IMR-90 (cell line): ENCODE measurements at regions not wholly inside any gene's neighbourhood (a gene's known extent, or its start where the extent isn't known, plus 50 kb on each side); places are given as distances from the start of the nearest gene placed in this dataset.

ENCODE experiments used
- ATAC-seq: fragments of 200-7000 bp; cut with Tn5 transposase; 2 replicates; pipeline ENCODE4 v1.9.1; 2020; ENCODE audit warnings: low read depth, mild to moderate bottlenecking, moderate library complexity
- BruUV-seq: library from RNA; stranded (reverse); fragments of 400-500 nt; replicated peaks from 2 replicates; lab custom pipeline; 2021; lab: Mats Ljungman, UMichigan
- CTCF ChIA-PET: fragments of 300-600 bp; formaldehyde crosslinking; extraction: SDS; loops from one replicate; lab custom pipeline; 2021; ENCODE audit warnings: antibody characterized with exemption; lab: Yijun Ruan, JAX
- POLR2A ChIA-PET: fragments of 300-600 bp; sonication (Branson Sonifier 250); formaldehyde crosslinking; loops from one replicate; lab custom pipeline; 2022; ENCODE audit warnings: antibody characterized with exemption; ENCODE audit not compliant: unreplicated experiment; lab: Charles Lee
- DNase-seq: peaks from one replicate; pipeline ENCODE4 v3.0.0; 2013
- H2AFZ ChIP-seq: replicated peaks from 2 replicates; pipeline ENCODE3; 2013; ENCODE audit warnings: low read length, mild to moderate bottlenecking; ENCODE audit not compliant: poor library complexity
- H2AK5ac ChIP-seq: 2 replicates; pipeline ENCODE4 v1.6.1; 2013; ENCODE audit warnings: low read depth, low read length, inconsistent platforms
- H2AK9ac ChIP-seq: replicated peaks from 2 replicates; pipeline ENCODE3; 2013; ENCODE audit warnings: mild to moderate bottlenecking, low read depth, low read length, moderate library complexity; ENCODE audit not compliant: poor library complexity
- H2BK120ac ChIP-seq: 2 replicates; pipeline ENCODE4 v1.6.1; 2013; ENCODE audit warnings: low read depth, low read length, inconsistent platforms
- H2BK15ac ChIP-seq: 3 replicates; pipeline ENCODE4 v1.6.1; 2013; ENCODE audit warnings: low read depth, low read length, inconsistent platforms
- H2BK20ac ChIP-seq: 2 replicates; pipeline ENCODE4 v1.6.1; 2013; ENCODE audit warnings: low read depth, mild to moderate bottlenecking, inconsistent platforms, low read length, moderate library complexity
- H2BK5ac ChIP-seq: 2 replicates; pipeline ENCODE4 v1.6.1; 2013; ENCODE audit warnings: mild to moderate bottlenecking, low read depth, low read length, inconsistent platforms; ENCODE audit not compliant: poor library complexity, severe bottlenecking
- H3K14ac ChIP-seq: replicated peaks from 2 replicates; pipeline ENCODE4 v1.6.1; 2013; ENCODE audit warnings: low read depth, low read length, inconsistent platforms
- H3K18ac ChIP-seq: 2 replicates; pipeline ENCODE4 v1.6.1; 2013; ENCODE audit warnings: low read depth, low read length, control low read depth
- H3K23ac ChIP-seq: 2 replicates; pipeline ENCODE4 v1.6.1; 2013; ENCODE audit warnings: low read depth, low read length, inconsistent platforms
- H3K27ac ChIP-seq: 2 replicates; pipeline ENCODE4 v1.5.1; 2013; ENCODE audit warnings: mild to moderate bottlenecking, control low read depth, low read length; ENCODE audit not compliant: insufficient read depth
- H3K27me3 ChIP-seq: 2 replicates; pipeline ENCODE4 v1.6.1; 2013; ENCODE audit warnings: low read length; ENCODE audit not compliant: control insufficient read depth, insufficient read depth
- H3K36me3 ChIP-seq: 2 replicates; pipeline ENCODE4 v1.6.1; 2013; ENCODE audit warnings: low read length, mixed read lengths; ENCODE audit not compliant: control insufficient read depth, insufficient read depth
- H3K4ac ChIP-seq: 2 replicates; pipeline ENCODE4 v1.6.1; 2013; ENCODE audit warnings: low read depth, low read length, inconsistent platforms
- H3K4me1 ChIP-seq: 2 replicates; pipeline ENCODE4 v1.6.1; 2013; ENCODE audit warnings: low read length, mixed read lengths; ENCODE audit not compliant: control insufficient read depth, insufficient read depth
- H3K4me2 ChIP-seq: 2 replicates; pipeline ENCODE4 v1.6.1; 2013; ENCODE audit warnings: low read depth, mild to moderate bottlenecking, control low read depth, low read length, moderate library complexity
- H3K4me3 ChIP-seq: 2 replicates; pipeline ENCODE4 v1.5.1; 2013; ENCODE audit warnings: low read depth, mild to moderate bottlenecking, control low read depth, low read length, moderate library complexity; ENCODE audit not compliant: insufficient read depth
- H3K56ac ChIP-seq: 2 replicates; pipeline ENCODE4 v1.6.1; 2013; ENCODE audit warnings: low read length, inconsistent platforms; ENCODE audit not compliant: insufficient read depth; ENCODE audit errors: extremely low read depth
- H3K79me1 ChIP-seq, 2 experiments: 2 replicates each; pipeline ENCODE4 v1.6.1; 2013; ENCODE audit warnings: low read length in 2 of 2, inconsistent platforms in 1 of 2, low read depth in 1 of 2
- H3K9ac ChIP-seq: 2 replicates; pipeline ENCODE4 v1.6.1; 2013; ENCODE audit warnings: low read depth, low read length, control low read depth
- H3K9me1 ChIP-seq: 2 replicates; pipeline ENCODE4 v1.6.1; 2013; ENCODE audit warnings: low read length, inconsistent platforms; ENCODE audit not compliant: insufficient read depth
- H3K9me3 ChIP-seq: 2 replicates; pipeline ENCODE4 v1.6.1; 2013; ENCODE audit warnings: low read length; ENCODE audit not compliant: control insufficient read depth, insufficient read depth
- H4K20me1 ChIP-seq: 2 replicates; pipeline ENCODE4 v1.6.1; 2013; ENCODE audit warnings: low read length, inconsistent platforms; ENCODE audit not compliant: insufficient read depth
- H4K5ac ChIP-seq: 2 replicates; pipeline ENCODE4 v1.6.1; 2013; ENCODE audit warnings: mild to moderate bottlenecking, low read depth, low read length, control low read depth
- H4K8ac ChIP-seq, 2 experiments: 2 replicates each; pipeline ENCODE4 v1.6.1; 2013; ENCODE audit warnings: low read depth in 2 of 2, low read length in 2 of 2, control low read depth in 1 of 2, inconsistent platforms in 1 of 2
- H4K91ac ChIP-seq: 2 replicates; pipeline ENCODE4 v1.6.1; 2013; ENCODE audit warnings: low read depth, low read length, inconsistent platforms; ENCODE audit not compliant: insufficient read depth
- BHLHE40 ChIP-seq: fragments of 150-350 bp; IDR thresholded peaks from 2 replicates; pipeline ENCODE4 v1.6.1; 2016; ENCODE audit warnings: mild to moderate bottlenecking, low read depth, low read length
- CEBPB ChIP-seq: IDR thresholded peaks from 2 replicates; pipeline ENCODE4 v1.6.1; 2012; ENCODE audit warnings: low read depth, low read length, improper control_type of control experiment
- CHD1 ChIP-seq: IDR thresholded peaks from 2 replicates; pipeline ENCODE4 v1.6.1; 2012; ENCODE audit warnings: low read depth, low read length, improper control_type of control experiment
- CTCF ChIP-seq: conservative IDR thresholded peaks from 2 replicates; pipeline ENCODE4 v1.5.1; 2012; ENCODE audit warnings: mild to moderate bottlenecking, low read depth, low read length, improper control_type of control experiment
- ELK1 ChIP-seq: fragments of 150-350 bp; IDR thresholded peaks from 2 replicates; pipeline ENCODE4 v1.6.1; 2016; ENCODE audit warnings: low read depth, mild to moderate bottlenecking, low read length, moderate library complexity, borderline replicate concordance
- FOS ChIP-seq: fragments of 150-350 bp; IDR thresholded peaks from 2 replicates; pipeline ENCODE4 v1.6.1; 2016; ENCODE audit warnings: low read depth, low read length
- MAFK ChIP-seq: IDR thresholded peaks from 2 replicates; pipeline ENCODE4 v1.6.1; 2012; ENCODE audit warnings: low read depth, low read length, improper control_type of control experiment
- MAZ ChIP-seq: IDR thresholded peaks from 2 replicates; pipeline ENCODE4 v1.6.1; 2012; ENCODE audit warnings: low read depth, mild to moderate bottlenecking, low read length, improper control_type of control experiment, moderate library complexity, borderline replicate concordance
- MXI1 ChIP-seq: IDR thresholded peaks from 2 replicates; pipeline ENCODE4 v1.6.1; 2012; ENCODE audit warnings: low read depth, mild to moderate bottlenecking, low read length, moderate library complexity, borderline replicate concordance
- NFE2L2 ChIP-seq: fragments of 150-350 bp; IDR thresholded peaks from 2 replicates; pipeline ENCODE4 v1.6.1; 2016; ENCODE audit warnings: low read depth, mild to moderate bottlenecking, low read length
- POLR2A ChIP-seq: IDR thresholded peaks from 2 replicates; pipeline ENCODE4 v1.6.1; 2012; ENCODE audit warnings: mild to moderate bottlenecking, low read depth, low read length
- RAD21 ChIP-seq: IDR thresholded peaks from 2 replicates; pipeline ENCODE4 v1.6.1; 2012; ENCODE audit warnings: low read length, improper control_type of control experiment
- RCOR1 ChIP-seq: IDR thresholded peaks from 2 replicates; pipeline ENCODE4 v1.6.1; 2012; ENCODE audit warnings: mild to moderate bottlenecking, low read length, improper control_type of control experiment; ENCODE audit not compliant: insufficient replicate concordance
- RFX5 ChIP-seq: IDR thresholded peaks from 2 replicates; pipeline ENCODE4 v1.8.0; 2012; ENCODE audit warnings: low read depth, mild to moderate bottlenecking, low read length, moderate library complexity
- SMC3 ChIP-seq: fragments of 150-350 bp; IDR thresholded peaks from 2 replicates; pipeline ENCODE4 v1.6.1; 2016; ENCODE audit warnings: low read depth, mild to moderate bottlenecking, antibody characterized with exemption, low read length, moderate library complexity
- WGBS, 2 experiments: methylation state at CpG; one replicate each; pipeline versions ENCODE4 v1.1.5 to v1.1.7; 2013; ENCODE audit warnings: missing lambda C conversion rate in 2 of 2; ENCODE audit not compliant: insufficient read length in 1 of 2; ENCODE audit errors: extremely low coverage in 2 of 2; 5-methylcytosine and 5-hydroxymethylcytosine counted together
- dilution Hi-C: fragments of 300-500 bp; cut with HindIII; formaldehyde crosslinking; loops from one replicate; pipeline ENCODE4 v1.14.3; 2018; ENCODE audit warnings: low sequenced_read_pairs; ENCODE audit not compliant: unreplicated experiment
- in situ Hi-C: fragments of 300-500 bp; cut with MboI; formaldehyde crosslinking; loops from 3 replicates; pipeline ENCODE4 v1.14.3; 2019; ENCODE audit warnings: low sequenced_read_pairs, inconsistent platforms, mixed read lengths
- intact Hi-C: fragments of 100-400 bp; cut with micrococcal nuclease; formaldehyde crosslinking; loops from 2 replicates; pipeline ENCODE4 v1.10.0; 2022
- TF ChIP-seq, protein P1 (sequence below): fragments of 150-350 bp; IDR thresholded peaks from 2 replicates; pipeline ENCODE4 v1.6.1; 2017; ENCODE audit warnings: mild to moderate bottlenecking, antibody characterized with exemption, low read length, low read depth

- Histone ChIP-seq H2BK120ac (no peak overlapping the region), H3K9me3 (no peaks in the 10 kb centered on the region), H3K4me3 (no peak overlapping the region), H4K91ac (no peak overlapping the region), H4K8ac (no peak overlapping the region), H3K79me1 (no peaks in the 10 kb centered on the region), H3K9ac (no peak overlapping the region), H3K18ac (no peak overlapping the region), H4K5ac (no peak overlapping the region), H2BK15ac (no peak overlapping the region), H2BK20ac (no peak overlapping the region), H3K27ac (no peak overlapping the region), H2AFZ (no peak overlapping the region), H3K4me2 (no peak overlapping the region), H3K23ac (no peak overlapping the region), H3K4me1 (peaks cover 15% of the 10 kb centered on the region), H3K9me1 (0 out of 2 replicates have a peak, but pooled peaks cover 3% of the 10 kb centered on the region), H3K27me3 (peaks cover 9% of the 10 kb centered on the region), H3K56ac (no peak overlapping the region), H3K4ac (no peak overlapping the region), H2AK9ac (no peak overlapping the region), H3K36me3 (no peaks in the 10 kb centered on the region), H2AK5ac (no peak overlapping the region), H4K20me1 (no peaks in the 10 kb centered on the region), H2BK5ac (no peak overlapping the region), H3K14ac (no peak overlapping the region)
- BruUV-seq: no TSS peak
- in situ Hi-C loops: no loop called here
- intact Hi-C loops: no loop called here
- dilution Hi-C loops: no loop called here
- no peak for TF ChIP-seq MXI1
- no peak for TF ChIP-seq CHD1
- TF ChIP-seq CEBPB: no peak
- TF ChIP-seq MAFK: no peak
- no peak for TF ChIP-seq NFE2L2
- no peak for TF ChIP-seq MAZ
- no peak for TF ChIP-seq ELK1
- no peak for TF ChIP-seq SMC3
- no peak for TF ChIP-seq POLR2A
- TF ChIP-seq BHLHE40: no peak
- no peak for TF ChIP-seq FOS
- TF ChIP-seq CTCF: no peak
- no peak for TF ChIP-seq RAD21
- TF ChIP-seq RFX5: no peak
- no peak for TF ChIP-seq RCOR1
- TF ChIP-seq, protein P1, sequence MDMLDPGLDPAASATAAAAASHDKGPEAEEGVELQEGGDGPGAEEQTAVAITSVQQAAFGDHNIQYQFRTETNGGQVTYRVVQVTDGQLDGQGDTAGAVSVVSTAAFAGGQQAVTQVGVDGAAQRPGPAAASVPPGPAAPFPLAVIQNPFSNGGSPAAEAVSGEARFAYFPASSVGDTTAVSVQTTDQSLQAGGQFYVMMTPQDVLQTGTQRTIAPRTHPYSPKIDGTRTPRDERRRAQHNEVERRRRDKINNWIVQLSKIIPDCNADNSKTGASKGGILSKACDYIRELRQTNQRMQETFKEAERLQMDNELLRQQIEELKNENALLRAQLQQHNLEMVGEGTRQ: no peak
- WGBS, 2 experiments: no CpG with 5 or more reads among the region's 5 CpGs
- ChIA-PET CTCF (no interaction called here), POLR2A (no interaction called here)
- ATAC-seq (no peak), DNase-seq (no peak)
These were observed 81.9 kb downstream of the ACAA2 start for GRCh38 chr18:49731421-49731841.
